ENCODE measurements at regions not wholly inside any gene's neighbourhood (a gene's known extent, or its start where the extent isn't known, plus 50 kb on each side); places are given as distances from the start of the nearest gene placed in this dataset.

DNA sequence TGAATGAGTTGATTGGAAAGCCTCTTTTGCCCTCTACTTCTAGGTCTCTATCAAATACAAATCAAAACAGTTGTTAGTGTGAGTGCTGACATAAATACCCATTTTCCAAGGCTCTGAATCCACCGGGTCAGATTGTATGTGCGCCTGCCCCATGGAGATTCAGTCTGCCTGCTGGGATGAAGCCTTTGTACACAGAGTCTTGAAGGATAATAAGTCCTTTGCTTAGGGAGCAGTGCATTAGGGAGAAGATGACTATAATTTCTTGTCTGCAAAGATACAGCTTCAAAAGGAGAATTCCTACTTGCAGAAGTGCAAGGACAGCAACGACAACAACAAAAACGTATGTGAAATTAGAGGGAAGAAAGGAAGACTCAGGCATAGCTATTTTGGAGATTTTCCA lies 90.3 kb upstream of the VRK1 start:
- Histone ChIP-seq H3K18ac (ENCODE audit: insufficient read length, low read depth, low read length) (no peak overlapping the region), H3K23ac (ENCODE audit: insufficient read length, low read depth, low read length) (no peak overlapping the region), H4K20me1 (ENCODE audit: control insufficient read depth, insufficient read depth, insufficient read length) (no peaks in the 10 kb centered on the region), H3K9ac (ENCODE audit: extremely low read depth, insufficient read length, low read length) (no peak overlapping the region), H3K14ac (ENCODE audit: insufficient read depth, low read length) (no peak overlapping the region), H3K4ac (ENCODE audit: low read depth, low read length) (no peak overlapping the region), H4K91ac (ENCODE audit: insufficient read length, low read depth, low read length) (no peak overlapping the region), H2BK12ac (ENCODE audit: insufficient read length, low read depth, low read length) (no peak overlapping the region), H3K79me2 (ENCODE audit: insufficient read depth, low read length) (no peaks in the 10 kb centered on the region), H3K56ac (ENCODE audit: insufficient read length, low read depth, low read length) (no peak overlapping the region), H3K23me2 (ENCODE audit: insufficient read length, low read depth, low read length, poor library complexity, severe bottlenecking) (no peaks in the 10 kb centered on the region), H4K8ac (replicated peaks; ENCODE audit: insufficient read length, low read depth, low read length) (no peak overlapping the region), H3K27me3 (ENCODE audit: insufficient read depth, low read length) (no peaks in the 10 kb centered on the region), H4K5ac (ENCODE audit: insufficient read length, low read depth, low read length) (no peak overlapping the region), H2BK120ac (ENCODE audit: low read depth, low read length, poor library complexity, severe bottlenecking) (no peak overlapping the region), H2BK15ac (ENCODE audit: low read depth, low read length) (no peak overlapping the region), H2BK20ac (ENCODE audit: low read depth, low read length, poor library complexity, severe bottlenecking) (no peak overlapping the region), H3K9me3 (ENCODE audit: control insufficient read depth, low read depth, low read length) (no peaks in the 10 kb centered on the region), H3K4me2 (ENCODE audit: insufficient read depth, insufficient read length, low read length) (no peak overlapping the region), H2BK5ac (ENCODE audit: insufficient read length, low read length) (no peak overlapping the region), H3T11ph (ENCODE audit: low read length) (no peak overlapping the region), H2AFZ (ENCODE audit: low read length) (no peak overlapping the region), H3K79me1 (ENCODE audit: insufficient read depth, low read depth, low read length, poor library complexity, severe bottlenecking) (no peaks in the 10 kb centered on the region), H3K4me1 (ENCODE audit: insufficient read depth, low read length) (no peaks in the 10 kb centered on the region), H2AK5ac (ENCODE audit: insufficient read length, low read length) (no peak overlapping the region), H3K27ac (ENCODE audit: insufficient read length, low read depth, low read length) (no peak overlapping the region)
- Mint-ChIP-seq H3K4me1 (peaks cover 3 to 9% of the 10 kb centered on the region in 2 experiments; a peak in 2 of 4 replicates), H3K4me3 (no peak overlapping the region), H3K36me3 (ENCODE audit: insufficient read depth in 1 of 3, low read depth in 3 of 3) (no peaks in the 10 kb centered on the region), H3K9me3 (no peaks in the 10 kb centered on the region), H3K27ac (no peak overlapping the region), H3K27me3 (ENCODE audit: low read depth) (peaks cover 14% of the 10 kb centered on the region)
- DNase-seq = no peak
- no CpG with 5 or more reads among the region's 4 CpGs for WGBS (ENCODE audit: extremely low coverage, insufficient read length, low lambda C conversion rate)
- TF ChIP-seq, protein P1, sequence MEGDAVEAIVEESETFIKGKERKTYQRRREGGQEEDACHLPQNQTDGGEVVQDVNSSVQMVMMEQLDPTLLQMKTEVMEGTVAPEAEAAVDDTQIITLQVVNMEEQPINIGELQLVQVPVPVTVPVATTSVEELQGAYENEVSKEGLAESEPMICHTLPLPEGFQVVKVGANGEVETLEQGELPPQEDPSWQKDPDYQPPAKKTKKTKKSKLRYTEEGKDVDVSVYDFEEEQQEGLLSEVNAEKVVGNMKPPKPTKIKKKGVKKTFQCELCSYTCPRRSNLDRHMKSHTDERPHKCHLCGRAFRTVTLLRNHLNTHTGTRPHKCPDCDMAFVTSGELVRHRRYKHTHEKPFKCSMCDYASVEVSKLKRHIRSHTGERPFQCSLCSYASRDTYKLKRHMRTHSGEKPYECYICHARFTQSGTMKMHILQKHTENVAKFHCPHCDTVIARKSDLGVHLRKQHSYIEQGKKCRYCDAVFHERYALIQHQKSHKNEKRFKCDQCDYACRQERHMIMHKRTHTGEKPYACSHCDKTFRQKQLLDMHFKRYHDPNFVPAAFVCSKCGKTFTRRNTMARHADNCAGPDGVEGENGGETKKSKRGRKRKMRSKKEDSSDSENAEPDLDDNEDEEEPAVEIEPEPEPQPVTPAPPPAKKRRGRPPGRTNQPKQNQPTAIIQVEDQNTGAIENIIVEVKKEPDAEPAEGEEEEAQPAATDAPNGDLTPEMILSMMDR (conservative IDR thresholded peaks at IDR 0.05) = no peak

Data from H9 (cell line).